ENCODE measurements at regions not wholly inside any gene's neighbourhood (a gene's known extent, or its start where the extent isn't known, plus 50 kb on each side); places are given as distances from the start of the nearest gene placed in this dataset.

GRCh38 chr18:9015689-9016088, 86.8 kb upstream of the NDUFV2 start:
- TF ChIP-seq EZH2 (IDR thresholded peaks at IDR 0.05; ENCODE audit: borderline replicate concordance, low read depth, low read length, severe bottlenecking) = no peak
- no peak for TF ChIP-seq CTCF (IDR thresholded peaks at IDR 0.05; ENCODE audit: borderline replicate concordance, extremely low read depth, low read length, poor library complexity, severe bottlenecking)

Data from DND-41 (cell line).